ENCODE measurements at regions not wholly inside any gene's neighbourhood (a gene's known extent, or its start where the extent isn't known, plus 50 kb on each side); places are given as distances from the start of the nearest gene placed in this dataset.

GRCh38 chr3:117762621-117763037 lies 1053.0 kb downstream of the TUSC7 start:
- no peak overlapping the region for H3K4me3 ChIP-seq (ENCODE audit: low read length)
- no peak for DNase-seq (ENCODE audit: low read depth)
- no peak for TF ChIP-seq CTCF (conservative IDR thresholded peaks at IDR 0.05; ENCODE audit: low read depth, low read length)

- no peak for DNase-seq (ENCODE audit: low read depth)
- no peak for TF ChIP-seq CTCF (conservative IDR thresholded peaks at IDR 0.05; ENCODE audit: low read depth, low read length)
Observed at GRCh38 chr3:117763561-117763960, 1054.0 kb downstream of the TUSC7 start.

GRCh38 chr3:117768581-117768980 lies 1059.0 kb downstream of the TUSC7 start:
- no peak for DNase-seq (ENCODE audit: low read depth)
- no peak overlapping the region for H3K4me3 ChIP-seq (ENCODE audit: low read length)
- TF ChIP-seq CTCF (conservative IDR thresholded peaks at IDR 0.05; ENCODE audit: low read depth, low read length) = no peak

More at GRCh38 chr3:117763561-117763960, 1054.0 kb downstream of the TUSC7 start:
- H3K4me3 ChIP-seq (ENCODE audit: low read length) = no peak overlapping the region

GRCh38 chr3:117774130-117774529 lies 1064.6 kb downstream of the TUSC7 start:
- no peak overlapping the region for H3K4me3 ChIP-seq (ENCODE audit: low read length)
- no peak for DNase-seq (ENCODE audit: low read depth)
- TF ChIP-seq CTCF (conservative IDR thresholded peaks at IDR 0.05; ENCODE audit: low read depth, low read length) = no peak

- TF ChIP-seq CTCF (conservative IDR thresholded peaks at IDR 0.05; ENCODE audit: low read depth, low read length) = no peak
- no peak overlapping the region for H3K4me3 ChIP-seq (ENCODE audit: low read length)
- DNase-seq (ENCODE audit: low read depth) = no peak
Observed at GRCh38 chr3:117786349-117786748, 1076.8 kb downstream of the TUSC7 start.

GRCh38 chr3:117788061-117788460 lies 1078.5 kb downstream of the TUSC7 start:
- H3K4me3 ChIP-seq (ENCODE audit: low read length) = no peak overlapping the region
- TF ChIP-seq CTCF (conservative IDR thresholded peaks at IDR 0.05; ENCODE audit: low read depth, low read length) = no peak
- peak; percentile 83 for DNase-seq (ENCODE audit: low read depth)

GRCh38 chr3:117788506-117788905 lies 1078.9 kb downstream of the TUSC7 start:
- H3K4me3 ChIP-seq (ENCODE audit: low read length) = no peak overlapping the region
- no peak for TF ChIP-seq CTCF (conservative IDR thresholded peaks at IDR 0.05; ENCODE audit: low read depth, low read length)
- no peak for DNase-seq (ENCODE audit: low read depth)
